ENCODE measurements at regions not wholly inside any gene's neighbourhood (a gene's known extent, or its start where the extent isn't known, plus 50 kb on each side); places are given as distances from the start of the nearest gene placed in this dataset.

DNA sequence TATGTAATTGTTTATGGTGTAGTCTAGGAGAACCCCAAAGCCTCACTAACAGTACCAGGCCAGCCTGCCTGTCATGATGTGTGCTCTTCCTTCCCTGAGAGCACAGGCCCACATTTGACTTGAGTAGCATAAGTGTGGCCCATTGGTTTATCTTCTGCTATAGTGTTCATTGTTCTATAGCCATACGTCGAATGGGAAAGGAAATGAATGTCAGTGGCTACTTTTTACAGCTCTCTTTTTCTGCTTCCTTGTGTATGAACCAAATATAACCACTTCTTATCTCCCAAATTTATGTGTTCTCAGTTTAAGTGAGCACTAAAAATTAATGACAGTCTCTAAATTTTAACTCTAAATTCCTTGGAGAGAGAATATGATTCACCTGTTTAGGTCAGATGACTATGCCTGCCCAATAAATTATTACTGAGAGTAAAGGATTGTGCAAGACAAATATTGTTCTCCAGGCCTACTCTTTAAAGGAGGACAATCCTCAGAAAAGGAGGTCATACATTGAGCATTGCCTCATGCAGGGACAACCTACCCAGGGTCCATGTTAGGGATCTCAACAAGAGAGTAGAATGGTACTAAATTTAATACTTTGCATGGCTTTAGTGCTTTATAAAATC lies 222.9 kb upstream of the ARHGAP20 start:
- no peak for DNase-seq

DNA sequence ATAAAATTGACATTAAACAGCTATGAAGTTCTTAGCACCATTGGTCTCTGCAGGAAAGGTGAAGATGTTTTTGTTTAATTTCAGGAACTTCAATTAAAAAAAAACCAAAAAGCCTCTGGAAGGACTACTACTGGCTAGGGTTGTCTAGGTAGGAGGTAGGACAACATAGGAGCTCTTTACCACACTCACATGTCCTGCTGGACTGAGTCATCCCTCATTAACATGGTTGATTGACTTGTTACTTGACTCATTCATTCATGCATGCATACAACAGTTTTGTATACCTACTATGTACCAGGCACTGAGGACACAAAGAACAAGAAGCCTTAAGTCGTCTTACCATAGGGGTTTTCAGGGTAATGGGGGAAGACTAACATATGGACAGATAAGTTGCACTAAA lies 216.9 kb upstream of the ARHGAP20 start:
- no peak for DNase-seq

DNA sequence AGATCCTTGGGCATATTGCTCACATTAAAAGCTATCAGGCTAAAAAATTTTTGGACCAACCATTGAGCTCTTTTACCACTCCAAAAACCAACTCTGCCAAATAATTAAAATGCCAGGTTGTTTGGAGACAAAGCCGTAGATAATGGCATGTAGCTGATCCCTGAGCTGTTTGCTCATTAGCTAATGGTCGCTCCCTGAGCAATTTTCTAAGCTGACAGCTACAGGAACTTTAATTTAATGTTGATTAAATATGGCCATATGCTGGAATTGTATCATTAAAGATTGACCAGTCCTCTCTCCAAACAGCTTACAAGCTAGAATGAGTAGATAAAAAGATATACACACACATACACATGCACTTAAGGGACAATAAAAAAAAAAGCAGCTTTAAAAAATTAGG lies 216.2 kb upstream of the ARHGAP20 start:
- DNase-seq, result no peak

DNA sequence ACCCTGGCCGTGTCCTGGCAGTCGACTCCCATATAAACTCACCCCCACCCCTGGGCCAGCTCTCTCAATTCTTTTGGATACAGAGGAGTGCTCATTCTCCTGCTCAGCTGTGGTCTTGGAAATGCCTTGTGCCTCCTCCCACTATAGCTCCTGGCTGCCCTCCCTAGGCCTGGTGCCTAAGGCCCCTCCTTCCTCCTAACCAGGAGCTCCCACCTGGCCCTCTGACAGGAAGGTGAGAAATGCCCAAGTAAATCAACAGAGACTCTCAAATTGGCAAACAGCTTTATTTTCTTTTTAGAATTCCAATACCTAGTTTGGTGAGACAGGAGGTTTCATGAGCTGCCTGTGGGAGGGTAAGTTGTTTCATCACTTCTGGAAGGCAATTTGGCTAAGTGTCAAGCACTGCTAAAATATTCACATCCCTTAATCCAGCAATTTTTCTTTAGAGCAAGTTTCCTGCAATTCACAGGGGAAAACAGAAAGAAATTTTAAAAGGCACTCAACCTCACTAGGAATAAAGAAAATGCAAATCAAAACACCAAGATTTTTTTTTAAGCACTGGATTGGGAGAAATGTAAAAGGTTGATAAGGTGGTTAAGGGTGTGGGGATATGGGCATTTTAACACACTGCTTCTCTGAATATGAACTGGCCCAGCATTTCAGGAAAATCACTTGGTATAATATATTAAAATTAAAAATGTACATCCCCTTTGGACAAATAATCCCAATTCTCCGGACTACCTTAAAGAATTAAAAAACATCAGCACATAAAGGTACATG lies 209.7 kb upstream of the ARHGAP20 start:
- DNase-seq, result peak in 3 of 56 donors; percentile 3 to 23 (median 10)

DNA sequence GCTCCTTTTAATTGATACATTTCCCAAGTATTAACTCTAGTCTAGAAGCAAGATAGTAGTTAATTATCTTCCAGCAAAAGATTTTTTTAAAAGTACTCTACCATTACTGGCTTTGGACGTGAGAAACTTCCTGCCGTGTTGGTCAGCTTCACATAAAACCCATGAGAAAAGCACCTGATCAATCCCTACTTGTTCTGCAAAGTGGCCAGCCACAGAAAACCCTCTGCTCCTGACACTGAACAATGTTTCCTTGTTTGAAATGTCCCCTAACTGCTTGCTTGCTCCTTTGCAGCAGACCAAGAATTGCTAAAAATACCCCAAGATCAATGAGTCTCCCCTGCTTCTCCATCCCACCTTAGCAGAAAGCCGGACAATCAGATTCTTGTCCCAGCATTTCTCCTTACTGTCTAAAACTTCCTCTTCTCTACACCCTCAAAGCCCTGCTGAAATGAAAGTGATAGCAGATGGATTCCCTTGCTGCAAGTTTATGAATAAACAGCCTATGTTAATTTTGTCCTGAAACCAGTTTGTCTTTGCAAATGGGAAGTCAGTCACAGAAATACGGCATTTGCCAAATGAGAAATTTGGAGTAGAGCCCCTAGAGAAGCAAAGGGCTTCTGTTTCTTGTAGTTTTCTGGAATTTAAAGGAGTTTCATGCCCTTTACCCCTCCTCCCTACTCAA lies 207.1 kb upstream of the ARHGAP20 start:
- DNase-seq, result no peak

DNA sequence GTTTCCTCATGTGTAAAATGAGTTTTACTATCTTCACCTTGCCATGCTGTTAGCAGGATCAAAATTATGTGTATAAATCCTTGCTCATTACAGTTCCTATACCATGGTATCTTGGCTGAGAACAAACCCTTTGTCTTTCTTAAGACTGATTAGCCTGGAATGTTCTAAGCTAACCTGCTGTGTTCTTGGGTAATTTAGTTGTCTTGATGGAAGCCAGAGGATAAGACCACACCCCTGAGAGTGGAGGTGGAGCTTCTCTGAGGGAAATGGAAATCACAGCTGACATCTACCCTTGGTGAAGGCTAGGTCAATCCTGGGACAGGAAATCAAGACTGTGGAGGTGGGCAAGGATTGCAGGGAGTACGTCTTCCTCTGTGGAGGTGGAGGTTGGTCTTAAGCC lies 206.1 kb upstream of the ARHGAP20 start:
- no peak for DNase-seq

DNA sequence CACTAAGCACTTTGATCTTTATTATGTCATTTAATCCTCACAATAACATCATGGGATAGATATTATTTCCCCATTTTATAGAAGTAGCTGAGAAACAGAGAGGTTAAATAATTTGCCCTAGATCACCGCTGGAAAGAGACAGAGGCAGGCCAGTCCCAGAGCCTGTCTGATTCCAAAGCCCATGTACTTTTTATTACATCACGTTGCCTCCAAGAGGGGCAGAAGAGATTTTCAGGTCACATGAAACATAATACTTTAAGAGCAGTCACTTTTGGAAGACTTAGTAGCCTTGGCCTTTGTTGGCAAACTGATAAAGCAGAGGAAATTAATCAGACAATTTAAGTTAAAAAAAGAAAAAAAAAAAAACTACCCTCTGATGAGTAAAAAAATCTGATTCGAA lies 200.2 kb upstream of the ARHGAP20 start:
- DNase-seq, result no peak

DNA sequence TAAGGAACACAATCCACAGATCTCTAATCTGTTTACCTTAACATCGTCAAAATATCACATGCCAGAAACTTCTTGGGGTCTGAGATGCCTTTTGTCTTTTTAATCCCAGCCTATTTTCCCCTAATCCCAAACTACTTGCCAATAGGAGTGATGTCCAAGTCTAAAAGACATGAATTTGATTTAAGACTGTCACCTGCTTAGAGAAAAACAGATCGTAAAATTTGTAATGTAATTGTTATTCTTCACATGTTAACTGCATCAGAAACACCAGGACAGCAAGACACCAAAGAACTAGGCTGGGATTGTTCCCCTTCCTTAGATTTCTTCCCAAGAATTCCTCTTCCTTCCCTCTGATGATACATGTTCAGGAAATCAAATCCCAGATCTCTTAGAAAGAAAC lies 198.1 kb upstream of the ARHGAP20 start:
- DNase-seq, result no peak

DNA sequence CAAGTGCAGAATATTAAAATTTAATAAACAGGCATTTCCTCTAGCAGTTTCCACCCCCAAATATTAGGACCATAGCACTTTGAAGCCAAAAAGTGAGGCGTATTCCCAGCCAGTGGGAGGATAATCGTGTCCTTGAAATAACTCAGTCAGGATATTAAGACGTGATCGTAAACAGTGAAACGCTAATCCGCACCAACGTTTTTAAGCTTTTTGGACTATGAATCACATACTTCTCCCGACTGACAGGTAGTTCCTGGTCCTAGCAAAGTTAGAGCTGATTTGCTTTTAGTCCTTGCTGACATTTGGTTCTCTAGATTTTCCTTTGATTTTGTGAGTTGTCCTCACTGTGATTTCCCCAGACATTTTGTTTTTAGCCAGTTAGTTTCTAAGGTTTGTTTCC lies 197.1 kb upstream of the ARHGAP20 start:
- no peak for DNase-seq

DNA sequence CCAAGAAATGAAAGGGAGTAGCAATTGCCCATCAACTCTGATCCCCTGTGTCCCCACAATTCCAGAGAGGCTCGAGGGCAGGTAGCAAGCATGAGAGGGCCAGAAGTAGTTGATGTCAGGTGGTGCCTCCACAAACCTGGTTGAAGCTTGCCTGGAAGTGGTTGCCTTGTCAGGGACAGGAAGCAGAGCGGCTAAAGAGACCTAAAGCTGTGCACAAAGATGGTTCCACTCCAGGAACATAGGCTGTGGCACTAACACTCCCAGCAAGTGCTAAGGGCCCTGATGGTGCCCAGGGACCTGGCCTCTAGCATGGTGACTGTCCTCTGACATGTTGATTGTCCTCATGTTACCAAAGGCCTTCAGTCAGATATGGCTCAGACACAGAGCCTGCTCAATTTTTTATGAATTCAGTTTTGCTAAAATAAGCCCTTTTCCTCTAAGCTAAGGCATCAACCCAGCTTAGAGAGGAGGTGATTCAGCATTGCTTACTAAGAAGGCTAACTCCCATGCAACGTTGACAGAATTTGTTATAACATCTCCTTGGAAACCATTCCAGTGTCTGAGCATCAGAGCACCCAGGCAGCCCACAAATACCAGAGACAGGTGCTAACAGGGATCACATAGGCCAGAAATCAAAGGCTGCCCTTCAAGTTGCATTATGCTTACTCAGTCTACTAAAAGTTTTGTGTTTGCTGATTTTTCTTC lies 196.3 kb upstream of the ARHGAP20 start:
- DNase-seq, result peak in 1 of 56 donors; percentile 7

DNA sequence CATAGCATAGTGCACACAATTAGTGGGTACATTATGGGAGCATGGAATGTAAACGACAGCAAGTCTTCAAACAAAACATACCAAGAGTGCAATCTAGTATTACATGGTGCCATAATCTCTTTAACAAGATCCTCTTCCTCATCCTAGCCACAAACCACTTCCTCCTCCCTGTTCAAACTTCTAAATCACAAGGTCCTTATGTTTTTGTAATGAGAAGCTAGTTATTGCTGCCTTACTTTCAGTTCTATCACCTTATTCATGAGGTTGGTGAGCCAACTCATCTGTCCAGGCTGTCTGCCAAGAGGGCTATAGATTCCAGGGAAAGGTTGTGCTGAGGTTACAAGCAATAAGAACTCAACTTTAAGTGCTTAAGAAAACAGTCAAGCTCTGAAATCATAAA lies 195.4 kb upstream of the ARHGAP20 start:
- DNase-seq, result no peak

DNA sequence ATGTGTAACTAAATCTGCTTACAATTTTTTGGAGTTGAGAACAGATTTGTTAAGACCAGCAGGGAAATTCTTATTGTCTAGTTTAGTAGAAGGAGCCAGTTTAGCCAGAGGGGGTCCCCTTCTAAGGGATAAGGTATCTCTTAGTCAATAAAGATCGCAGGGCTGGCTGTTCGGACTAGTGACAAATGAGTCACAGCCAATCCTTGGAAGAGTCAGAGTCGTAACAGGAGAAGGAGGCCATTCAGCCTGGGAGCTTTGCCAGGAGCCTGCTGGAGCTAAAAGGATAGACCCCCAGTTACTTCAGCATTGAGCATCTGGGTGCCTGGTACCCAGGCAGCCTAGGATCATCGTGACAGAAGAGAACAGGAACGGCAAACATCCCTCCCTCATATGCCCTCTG lies 191.6 kb upstream of the ARHGAP20 start:
- DNase-seq, result no peak

DNA sequence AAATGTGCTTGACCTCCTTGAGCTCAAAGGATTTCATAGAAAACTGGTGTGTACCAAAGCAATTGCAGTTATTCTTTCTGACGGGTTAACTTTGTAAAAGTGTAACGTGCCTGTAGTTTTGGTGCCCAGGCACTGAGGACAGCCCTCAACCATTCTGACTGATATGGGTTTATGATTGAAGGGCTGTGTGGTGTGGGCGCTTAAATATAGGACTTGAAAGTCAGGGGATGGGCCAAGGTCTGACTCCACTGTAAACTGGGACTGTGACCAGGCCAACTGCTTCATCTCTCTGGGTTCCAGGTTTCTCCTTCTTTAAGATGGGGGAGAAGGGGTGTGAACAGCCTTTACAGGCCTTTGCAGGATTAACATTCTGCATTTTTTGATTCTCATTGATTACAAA lies 191.1 kb upstream of the ARHGAP20 start:
- DNase-seq, result no peak

DNA sequence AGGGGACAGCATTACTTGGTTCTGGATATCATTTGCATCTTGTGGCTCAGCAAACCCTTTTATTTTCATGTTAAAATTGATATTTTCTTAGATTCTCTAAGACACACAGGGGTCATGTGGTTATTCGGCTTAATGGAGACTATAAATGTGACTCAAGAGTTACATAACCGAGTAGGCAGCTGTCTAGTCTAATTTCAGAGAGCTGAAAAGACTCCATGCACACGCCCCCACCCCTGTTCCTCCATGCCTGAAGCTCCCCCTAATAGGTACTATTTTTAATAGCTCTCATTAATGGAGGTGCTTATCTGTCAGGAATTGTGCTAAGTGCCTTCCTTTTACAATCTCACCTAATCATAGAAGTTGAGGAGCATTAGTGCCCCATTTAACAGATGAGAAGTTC lies 189.2 kb upstream of the ARHGAP20 start:
- DNase-seq, result no peak

DNA sequence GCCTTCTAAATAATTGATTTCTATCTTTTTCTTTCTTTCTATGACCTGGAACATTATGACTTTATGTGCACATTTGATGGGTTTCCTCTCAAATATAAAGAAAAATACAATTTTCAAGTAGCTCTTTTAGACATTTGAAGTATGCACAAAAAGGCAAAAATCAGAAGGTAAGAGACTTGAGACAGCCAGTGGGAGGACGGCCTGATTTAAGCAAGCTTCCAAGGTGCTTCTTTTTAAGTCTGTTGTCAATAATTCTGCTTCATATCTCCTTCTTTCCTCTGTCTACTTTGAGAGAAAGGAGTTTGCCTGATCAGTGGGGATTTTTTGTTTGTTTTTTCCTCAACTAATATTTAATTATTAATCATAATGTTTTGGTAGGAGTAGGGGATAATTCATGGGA lies 188.2 kb upstream of the ARHGAP20 start:
- DNase-seq, result no peak

DNA sequence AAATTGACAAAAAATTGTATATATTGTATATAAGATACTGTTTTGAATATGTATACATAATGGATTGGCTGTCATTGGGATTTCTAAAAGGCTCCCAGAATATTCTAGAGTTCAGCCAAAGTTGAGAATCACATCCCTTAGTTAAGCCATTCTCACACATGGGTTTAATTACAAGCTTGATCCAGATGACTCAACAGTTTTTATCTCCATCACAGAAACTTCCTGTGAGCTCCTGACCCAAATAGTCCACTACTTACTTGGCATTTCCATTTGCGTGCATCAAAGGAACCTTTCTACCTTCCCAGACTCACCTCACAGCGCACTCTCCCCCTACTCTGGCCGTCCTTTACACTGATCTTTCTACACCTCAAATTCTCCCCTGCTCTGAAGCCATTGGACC lies 184.8 kb upstream of the ARHGAP20 start:
- DNase-seq, result no peak

DNA sequence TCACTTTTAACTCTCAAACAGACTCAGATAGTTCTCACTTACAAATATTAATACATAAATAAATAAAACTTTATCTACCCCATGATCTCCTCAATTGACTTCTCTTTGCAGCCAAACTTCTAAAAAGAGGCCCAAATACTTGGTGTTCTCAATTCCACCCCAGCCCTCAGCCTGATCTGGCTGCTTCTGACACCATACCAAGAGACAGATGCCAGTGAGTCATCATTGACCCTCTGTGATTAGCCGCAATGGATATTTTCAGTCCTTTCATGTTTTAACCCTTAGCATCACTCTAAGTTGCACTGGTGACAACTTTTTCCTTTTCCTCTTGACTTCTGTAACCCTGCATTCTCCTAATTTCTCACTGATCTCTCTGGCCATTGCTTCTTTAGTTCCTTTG lies 184.1 kb upstream of the ARHGAP20 start:
- DNase-seq, result no peak

DNA sequence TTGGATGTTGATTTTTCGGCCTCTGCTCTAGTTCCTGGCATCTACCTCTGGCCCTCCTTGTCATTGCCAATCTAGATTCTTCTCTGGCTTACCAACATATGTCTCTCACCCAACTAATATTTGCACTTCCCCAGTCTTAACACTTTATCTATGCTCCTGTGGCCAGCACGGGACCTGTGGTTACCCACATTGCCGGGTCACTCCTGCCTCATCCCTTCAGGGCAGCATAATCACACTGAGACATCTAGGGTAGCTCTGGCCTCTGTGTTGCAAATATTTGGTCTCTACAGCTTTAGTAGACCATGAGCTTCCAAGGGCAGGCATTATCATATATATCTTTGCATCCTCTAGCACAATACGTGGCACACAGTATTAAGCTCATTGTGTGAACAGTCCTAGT lies 182.0 kb upstream of the ARHGAP20 start:
- DNase-seq, result no peak

DNA sequence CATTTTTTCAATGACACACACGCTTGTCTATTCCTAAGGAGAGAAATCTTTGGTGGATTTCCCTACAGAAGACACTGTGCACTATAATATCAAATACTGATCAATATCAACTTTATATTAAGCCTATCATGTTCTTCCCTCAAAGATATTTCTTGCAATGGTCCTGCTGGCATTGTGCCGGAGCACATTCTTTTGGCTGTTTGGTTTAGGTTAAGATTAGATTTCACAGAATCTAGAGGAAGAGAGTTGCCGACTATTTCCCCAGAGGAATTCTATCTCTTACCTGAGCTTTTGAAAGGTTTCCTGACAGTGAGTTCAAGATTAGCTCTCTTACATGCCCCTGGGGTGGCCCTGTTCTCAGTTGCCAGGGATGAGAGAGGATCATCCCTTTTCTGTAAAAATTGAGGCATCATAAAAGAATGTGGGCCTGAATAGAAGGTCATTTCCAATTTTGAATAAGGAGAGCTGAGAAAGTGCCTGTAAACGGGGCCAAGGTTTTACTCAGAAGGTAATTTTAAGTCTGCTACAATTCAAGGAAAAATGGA lies 180.6 kb upstream of the ARHGAP20 start:
- DNase-seq, result no peak

DNA sequence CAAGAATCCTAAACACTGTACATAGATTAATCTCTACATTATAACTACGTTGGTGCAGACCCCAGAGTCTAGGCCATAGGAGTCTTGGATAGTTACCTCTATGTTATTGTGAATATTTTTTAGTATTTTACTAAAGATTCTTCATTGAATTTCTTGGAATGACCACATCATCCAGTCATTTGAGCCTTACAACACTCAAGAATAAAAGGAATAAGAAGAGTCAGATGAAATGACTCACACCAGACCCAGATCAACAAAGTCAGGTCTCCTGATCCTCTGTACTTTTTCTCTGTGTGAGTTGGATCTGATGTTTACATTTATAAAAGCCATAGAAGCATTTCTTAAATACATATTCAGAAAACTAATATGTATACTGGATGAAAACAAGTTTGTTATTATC lies 179.2 kb upstream of the ARHGAP20 start:
- DNase-seq, result no peak

DNA sequence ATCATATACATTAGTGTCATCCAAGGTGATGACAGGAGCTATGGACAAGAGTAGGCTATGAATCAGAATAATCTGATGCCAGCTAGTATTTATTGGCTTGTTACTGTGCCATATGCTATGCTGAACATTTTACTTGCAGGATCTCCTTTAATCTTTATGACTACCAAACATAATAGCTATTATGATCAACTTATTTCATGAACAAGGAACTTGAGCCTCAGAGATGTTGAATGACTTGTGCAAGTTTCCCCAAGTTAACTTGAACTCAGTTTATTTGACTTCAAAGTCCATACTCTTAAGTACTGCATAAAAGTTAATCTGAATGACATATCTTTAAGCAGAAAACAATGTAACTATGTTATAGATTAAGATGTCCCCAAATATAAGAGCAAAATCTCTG lies 178.8 kb upstream of the ARHGAP20 start:
- DNase-seq, result no peak

All from amygdala (tissue), 56 donors.